GM12878 (cell line): ENCODE measurements at regions not wholly inside any gene's neighbourhood (a gene's known extent, or its start where the extent isn't known, plus 50 kb on each side); places are given as distances from the start of the nearest gene placed in this dataset.

Experiments
- ATAC-seq: fragments of 200-7000 bp; cut with Tn5 transposase; 3 replicates; pipeline ENCODE4 v1.9.1; 2020; ENCODE audit warnings: mild to moderate bottlenecking, moderate library complexity
- BruUV-seq: library from RNA; stranded (reverse); fragments of 400-500 nt; replicated peaks from 2 replicates; lab custom pipeline; 2021; lab: Mats Ljungman, UMichigan
- CTCF ChIA-PET: fragments of 300-600 bp; sonication (Branson Sonifier 250); formaldehyde crosslinking; extraction: SDS; loops from one replicate; lab custom pipeline; 2021; ENCODE audit warnings: inconsistent platforms; lab: Yijun Ruan, JAX
- POLR2A ChIA-PET: fragments of 350-600 bp; formaldehyde crosslinking; extraction: SDS; loops from one replicate; lab custom pipeline; 2021; ENCODE audit warnings: inconsistent platforms; lab: Charles Lee
- RAD21 ChIA-PET: fragments of 300-600 bp; sonication (Branson Sonifier 250); formaldehyde crosslinking; loops from one replicate; lab custom pipeline; 2023; ENCODE audit warnings: antibody characterized with exemption; ENCODE audit not compliant: unreplicated experiment; lab: Charles Lee
- SMC1A ChIA-PET: fragments of 300-600 bp; sonication (Branson Sonifier 250); formaldehyde crosslinking; loops from one replicate; lab custom pipeline; 2023; ENCODE audit not compliant: unreplicated experiment, uncharacterized antibody; lab: Charles Lee
- DNase-seq: peaks from one replicate; pipeline ENCODE4 v3.0.0-alpha.2; 2011; ENCODE audit warnings: low read depth, low spot score
- FAIRE-seq: peaks from 3 replicates; lab custom pipeline; 2011; peaks lifted over from hg19 to GRCh38; lab: Jason Lieb, UNC
- H2AFZ ChIP-seq: 2 replicates; pipeline ENCODE4 v1.6.0; 2011; ENCODE audit warnings: low read depth, low read length, control low read depth; ENCODE audit not compliant: control insufficient read depth
- H3K27ac ChIP-seq: 2 replicates; pipeline ENCODE4 v1.5.1; 2011; ENCODE audit warnings: control low read depth; ENCODE audit not compliant: control insufficient read depth, insufficient read depth
- H3K27me3 ChIP-seq, 2 experiments: replicated peaks in 1 of 2; 2 replicates each; pipeline versions ENCODE4 v1.6.0 to v1.6.1; 2011; ENCODE audit warnings: low read length in 1 of 2; ENCODE audit not compliant: control insufficient read depth in 2 of 2, insufficient read depth in 2 of 2
- H3K36me3 ChIP-seq, 2 experiments: 2 replicates each; pipeline ENCODE4 v1.5.1; 2011; ENCODE audit warnings: low read length in 1 of 2; ENCODE audit not compliant: control insufficient read depth in 2 of 2, insufficient read depth in 2 of 2
- H3K4me1 ChIP-seq: 2 replicates; pipeline ENCODE4 v1.6.1; 2011; ENCODE audit warnings: mild to moderate bottlenecking, low read length, moderate library complexity, mixed read lengths; ENCODE audit not compliant: control insufficient read depth, insufficient read depth
- H3K4me2 ChIP-seq: 2 replicates; pipeline ENCODE4 v1.6.0; 2011; ENCODE audit warnings: control low read depth; ENCODE audit not compliant: control insufficient read depth, insufficient read depth
- H3K4me3 ChIP-seq: fragments of 200-600 bp; sonication (generic); 2 replicates; pipeline ENCODE4 v1.5.1; 2016
- H3K79me2 ChIP-seq: 2 replicates; pipeline ENCODE4 v1.6.0; 2011; ENCODE audit warnings: low read length; ENCODE audit not compliant: control insufficient read depth, insufficient read depth
- H3K9ac ChIP-seq: 2 replicates; pipeline ENCODE4 v1.8.0; 2011; ENCODE audit warnings: low read length, control low read depth, mixed read lengths; ENCODE audit not compliant: control insufficient read depth, insufficient read depth
- H3K9me3 ChIP-seq: replicated peaks from 3 replicates; pipeline ENCODE4 v1.5.1; 2011; ENCODE audit warnings: mild to moderate bottlenecking, low read length; ENCODE audit not compliant: control insufficient read depth, insufficient read depth
- H4K20me1 ChIP-seq: 2 replicates; pipeline ENCODE4 v1.6.0; 2011; ENCODE audit not compliant: control insufficient read depth, insufficient read depth
- BHLHE40 ChIP-seq, 2 experiments: fragments of 450-650 bp in 1 of 2; IDR thresholded peaks; 2 replicates each; pipeline ENCODE4 v1.6.1; 2011 to 2017; ENCODE audit warnings: low read depth in 2 of 2, borderline replicate concordance in 1 of 2, improper control_type of control experiment in 1 of 2, low read length in 1 of 2, mild to moderate bottlenecking in 1 of 2
- CHD2 ChIP-seq: IDR thresholded peaks from 2 replicates; pipeline ENCODE4 v1.6.1; 2011; ENCODE audit warnings: low read depth, low read length, improper control_type of control experiment, borderline replicate concordance
- EZH2 ChIP-seq: IDR thresholded peaks from 2 replicates; pipeline ENCODE4 v1.6.1; 2012; ENCODE audit warnings: low read depth, mild to moderate bottlenecking, control low read depth, inconsistent platforms, low read length, borderline replicate concordance; ENCODE audit not compliant: control insufficient read depth
- GABPA ChIP-seq: IDR thresholded peaks from 2 replicates; pipeline ENCODE4 v1.6.1; 2014; ENCODE audit warnings: antibody characterized with exemption, low read depth, mild to moderate bottlenecking, inconsistent platforms
- IKZF1 ChIP-seq: fragments of 450-650 bp; conservative IDR thresholded peaks from 2 replicates; pipeline ENCODE4 v1.6.1; 2017; ENCODE audit warnings: antibody characterized with exemption, mild to moderate bottlenecking
- KLF5 ChIP-seq: fragments of 450-650 bp; IDR thresholded peaks from 2 replicates; pipeline ENCODE4 v1.6.1; 2014; ENCODE audit warnings: mild to moderate bottlenecking; ENCODE audit not compliant: partially characterized antibody
- MEF2A ChIP-seq: IDR thresholded peaks from 2 replicates; pipeline ENCODE4 v1.6.1; 2011; ENCODE audit warnings: low read depth, mild to moderate bottlenecking, low read length, moderate library complexity; ENCODE audit not compliant: insufficient read depth
- RELB ChIP-seq: fragments of 450-650 bp; IDR thresholded peaks from 2 replicates; pipeline ENCODE4 v1.6.1; 2017; ENCODE audit warnings: low read depth, mild to moderate bottlenecking, moderate library complexity
- SIN3A ChIP-seq: IDR thresholded peaks from 2 replicates; pipeline ENCODE4 v1.6.1; 2012; ENCODE audit warnings: low read depth, low read length, improper control_type of control experiment
- YBX1 ChIP-seq: fragments of 450-650 bp; IDR thresholded peaks from 2 replicates; pipeline ENCODE4 v1.6.1; 2016; ENCODE audit warnings: antibody characterized with exemption
- YY1 ChIP-seq: IDR thresholded peaks from 2 replicates; pipeline ENCODE4 v1.6.1; 2011; ENCODE audit warnings: low read depth, mild to moderate bottlenecking, low read length
- ZNF274 ChIP-seq: IDR thresholded peaks from one replicate; pipeline ENCODE4 v1.8.0; 2011; ENCODE audit not compliant: insufficient read length, insufficient read depth
- WGBS: methylation state at CpG from one replicate; pipeline ENCODE4 v1.1.6; 2016; ENCODE audit warnings: low lambda C conversion rate; ENCODE audit not compliant: insufficient replicate concordance, insufficient coverage; ENCODE audit errors: missing lambda C conversion rate; 5-methylcytosine and 5-hydroxymethylcytosine counted together
- in situ Hi-C: fragments of 300-500 bp; cut with MboI; formaldehyde crosslinking; loops from 9 replicates; pipeline ENCODE4 v1.14.3; 2018; ENCODE audit warnings: mixed read lengths
- intact Hi-C: fragments of 100-400 bp; cut with micrococcal nuclease; formaldehyde crosslinking; loops from one replicate; pipeline ENCODE4 v1.14.2; 2022; ENCODE audit not compliant: unreplicated experiment

- FAIRE-seq, result no peak
- no TSS peak for BruUV-seq
- CTCF ChIA-PET, result no interaction called here
- Histone ChIP-seq H3K27me3 (no peaks in the 10 kb centered on the region), H4K20me1 (no peaks in the 10 kb centered on the region), H3K27ac (no peak overlapping the region), H3K4me2 (no peak overlapping the region), H3K79me2 (no peaks in the 10 kb centered on the region), H3K36me3 (no peaks in the 10 kb centered on the region), H3K4me3 (no peak overlapping the region), H3K9me3 (no peaks in the 10 kb centered on the region), H3K4me1 (no peaks in the 10 kb centered on the region), H2AFZ (no peak overlapping the region), H3K9ac (no peak overlapping the region)
- TF ChIP-seq IKZF1 (no peak), SIN3A (no peak), KLF5 (no peak), BHLHE40 (IDR thresholded peaks at IDR 0.05; ENCODE audit: borderline replicate concordance in 1 of 2, low read depth in 2 of 2, low read length in 1 of 2) (no peak), YBX1 (no peak)
- no peak for ATAC-seq
- in situ Hi-C loops (no loop called here), intact Hi-C loops (no loop called here)
- RAD21 ChIA-PET, result no interaction called here
- POLR2A ChIA-PET, result no interaction called here
- no peak for DNase-seq
- SMC1A ChIA-PET, result no interaction called here
- WGBS, result 35% methylated on average over 1 of the region's 1 CpG
Measured at GRCh38 chr10:50963063-50963462, 77.6 kb upstream of the A1CF start.

GRCh38 chr10:50968386-50969091 lies 83.1 kb upstream of the A1CF start:
- ChIA-PET SMC1A (no interaction called here), RAD21 (no interaction called here), POLR2A (no interaction called here), CTCF (no interaction called here)
- no peak for TF ChIP-seq ZNF274
- no peak for TF ChIP-seq EZH2
- TF ChIP-seq GABPA, result no peak
- TF ChIP-seq CHD2, result no peak
- TF ChIP-seq MEF2A, result no peak
- TF ChIP-seq YY1, result no peak
- TF ChIP-seq RELB, result no peak
- no TSS peak for BruUV-seq
- 2% methylated on average over 4 of the region's 4 CpGs for WGBS
- Histone ChIP-seq H3K9me3 (no peaks in the 10 kb centered on the region), H3K79me2 (no peaks in the 10 kb centered on the region), H3K4me2 (no peak overlapping the region), H3K27ac (no peak overlapping the region), H4K20me1 (no peaks in the 10 kb centered on the region), H2AFZ (no peak overlapping the region), H3K9ac (no peak overlapping the region), H3K36me3 (no peaks in the 10 kb centered on the region), H3K27me3 (no peaks in the 10 kb centered on the region), H3K4me3 (no peak overlapping the region), H3K4me1 (no peaks in the 10 kb centered on the region)
- intact Hi-C loops, result no loop called here
- FAIRE-seq (no peak), ATAC-seq (no peak), DNase-seq (no peak)
- in situ Hi-C loops, result no loop called here
